MM.1S (cell line): ENCODE measurements at regions not wholly inside any gene's neighbourhood (a gene's known extent, or its start where the extent isn't known, plus 50 kb on each side); places are given as distances from the start of the nearest gene placed in this dataset.

Experiments used
- EZH2 ChIP-seq: fragments of 300-600 bp; sonication (generic); optimal IDR thresholded peaks from 2 replicates; pipeline ENCODE3; 2017; ENCODE audit warnings: low read depth, mild to moderate bottlenecking, antibody characterized with exemption, low read length, mixed read lengths
- TF ChIP-seq, protein P1 (sequence below): fragments of 300-600 bp; sonication (generic); IDR thresholded peaks from 2 replicates; pipeline ENCODE4 v1.5.1; 2016; ENCODE audit warnings: antibody characterized with exemption, low read length, mixed read lengths

DNA sequence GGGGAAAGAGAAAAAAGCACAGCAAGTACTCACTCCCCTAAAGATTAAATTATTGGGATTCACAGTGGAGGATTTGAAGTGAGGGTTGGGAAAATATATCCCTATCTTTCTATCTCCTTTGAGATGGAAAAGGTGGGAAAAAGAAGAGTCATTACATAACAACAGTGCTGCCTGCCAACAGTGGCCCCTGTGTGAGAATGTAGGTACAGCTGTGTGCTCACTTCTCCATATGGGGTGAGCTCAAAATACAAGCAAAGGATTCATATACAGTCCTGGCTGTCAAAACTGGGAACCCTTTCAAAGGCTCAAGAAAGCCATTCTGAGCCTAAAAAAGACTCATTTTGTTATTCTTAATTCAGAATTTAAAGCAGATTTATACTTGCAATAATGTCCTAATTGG, 458.5 kb downstream of the GPAM start:
- TF ChIP-seq, protein P1, sequence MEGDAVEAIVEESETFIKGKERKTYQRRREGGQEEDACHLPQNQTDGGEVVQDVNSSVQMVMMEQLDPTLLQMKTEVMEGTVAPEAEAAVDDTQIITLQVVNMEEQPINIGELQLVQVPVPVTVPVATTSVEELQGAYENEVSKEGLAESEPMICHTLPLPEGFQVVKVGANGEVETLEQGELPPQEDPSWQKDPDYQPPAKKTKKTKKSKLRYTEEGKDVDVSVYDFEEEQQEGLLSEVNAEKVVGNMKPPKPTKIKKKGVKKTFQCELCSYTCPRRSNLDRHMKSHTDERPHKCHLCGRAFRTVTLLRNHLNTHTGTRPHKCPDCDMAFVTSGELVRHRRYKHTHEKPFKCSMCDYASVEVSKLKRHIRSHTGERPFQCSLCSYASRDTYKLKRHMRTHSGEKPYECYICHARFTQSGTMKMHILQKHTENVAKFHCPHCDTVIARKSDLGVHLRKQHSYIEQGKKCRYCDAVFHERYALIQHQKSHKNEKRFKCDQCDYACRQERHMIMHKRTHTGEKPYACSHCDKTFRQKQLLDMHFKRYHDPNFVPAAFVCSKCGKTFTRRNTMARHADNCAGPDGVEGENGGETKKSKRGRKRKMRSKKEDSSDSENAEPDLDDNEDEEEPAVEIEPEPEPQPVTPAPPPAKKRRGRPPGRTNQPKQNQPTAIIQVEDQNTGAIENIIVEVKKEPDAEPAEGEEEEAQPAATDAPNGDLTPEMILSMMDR, result no peak
- TF ChIP-seq EZH2, result no peak
